Daoy (cell line): ENCODE measurements at regions not wholly inside any gene's neighbourhood (a gene's known extent, or its start where the extent isn't known, plus 50 kb on each side); places are given as distances from the start of the nearest gene placed in this dataset.

Source experiments
- DNase-seq: peaks from one replicate; pipeline ENCODE4 v3.0.0-alpha.2; 2015; ENCODE audit warnings: low read depth

DNA sequence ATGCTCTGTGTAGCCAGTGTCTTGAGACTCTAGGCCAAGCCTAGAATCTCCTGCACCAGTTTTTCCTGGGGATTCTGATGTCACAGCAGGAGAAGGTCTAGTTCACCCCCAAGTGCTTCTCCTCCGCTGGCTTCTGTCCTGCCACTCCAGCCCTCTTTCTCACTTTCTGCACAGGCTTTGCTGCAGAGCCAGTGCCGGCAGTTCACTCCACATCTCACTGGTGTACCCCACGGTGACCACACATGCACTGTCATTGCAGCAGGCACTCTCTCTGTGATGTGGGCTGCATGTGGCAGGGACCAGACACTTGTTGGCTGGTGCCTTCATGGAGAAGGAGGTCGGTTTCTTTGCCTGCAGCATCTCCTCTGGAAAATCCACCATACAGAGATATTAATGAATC is 643.8 kb upstream of the GALNTL6 start:
- no peak for DNase-seq

DNA sequence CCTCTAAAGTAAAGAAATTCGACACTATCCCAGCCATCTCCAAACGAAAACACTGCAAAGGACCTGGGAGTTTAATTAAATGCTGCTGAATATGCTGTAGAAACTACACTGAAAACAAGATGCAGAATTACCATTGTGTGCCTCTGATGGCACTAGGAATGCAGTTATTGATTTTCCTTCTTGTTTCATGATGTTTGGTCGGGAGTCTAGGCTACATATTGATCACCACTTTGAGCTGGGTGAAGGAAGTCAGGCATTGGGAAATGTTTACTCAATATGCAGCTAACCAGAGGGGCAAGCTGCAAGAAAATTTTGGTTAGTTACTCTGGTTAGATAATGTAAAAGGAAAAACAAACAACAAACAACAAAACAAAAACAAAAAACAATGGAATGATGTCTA is 650.7 kb upstream of the GALNTL6 start:
- no peak for DNase-seq

DNA sequence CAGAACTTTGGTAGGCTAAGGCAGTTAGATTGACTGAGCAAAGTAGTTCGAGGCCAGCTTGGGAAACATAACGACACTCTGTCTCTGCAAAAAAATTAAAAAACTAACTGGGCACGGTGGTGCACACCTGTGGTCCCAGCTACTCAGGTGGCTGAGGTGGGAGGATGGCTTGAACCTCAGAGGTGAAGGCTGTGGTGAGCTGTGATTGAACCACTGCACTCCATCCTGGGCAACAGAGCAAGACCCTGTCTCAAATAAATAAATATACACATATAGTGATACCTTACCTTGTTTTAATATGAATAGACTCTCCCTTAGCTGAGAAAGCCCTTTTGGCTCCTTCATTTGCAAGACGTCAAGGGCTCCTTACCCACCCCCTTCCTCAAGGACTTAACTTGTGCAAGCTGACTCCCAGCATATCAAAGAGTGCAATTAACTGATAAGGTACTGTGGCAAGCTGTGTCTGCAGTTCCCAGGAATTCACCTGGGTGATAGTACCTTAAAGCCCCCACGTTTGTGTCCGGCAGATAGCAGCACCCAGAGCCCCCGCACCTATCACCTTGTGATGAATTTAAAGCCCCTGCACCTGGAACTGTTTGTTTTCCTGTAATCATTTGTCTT is 655.6 kb upstream of the GALNTL6 start:
- no peak for DNase-seq

DNA sequence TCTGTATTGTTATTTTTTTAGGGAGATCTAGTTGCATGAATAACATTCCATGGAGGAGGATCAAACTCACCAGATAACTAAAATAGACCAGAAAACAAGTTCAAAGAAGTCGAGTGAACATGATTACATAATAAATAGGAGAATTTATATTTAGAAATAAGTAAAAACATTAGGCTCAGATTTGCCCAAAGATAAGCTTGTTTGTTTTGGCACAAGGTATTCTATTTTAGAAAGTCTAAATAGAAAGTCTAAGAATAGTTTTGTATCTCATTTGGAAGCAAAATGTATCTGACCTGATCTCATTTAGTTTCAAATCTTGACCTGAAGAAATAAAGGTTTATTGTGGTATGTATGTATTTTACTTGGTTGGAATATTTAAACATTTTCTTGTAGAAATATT is 670.6 kb upstream of the GALNTL6 start:
- no peak for DNase-seq

DNA sequence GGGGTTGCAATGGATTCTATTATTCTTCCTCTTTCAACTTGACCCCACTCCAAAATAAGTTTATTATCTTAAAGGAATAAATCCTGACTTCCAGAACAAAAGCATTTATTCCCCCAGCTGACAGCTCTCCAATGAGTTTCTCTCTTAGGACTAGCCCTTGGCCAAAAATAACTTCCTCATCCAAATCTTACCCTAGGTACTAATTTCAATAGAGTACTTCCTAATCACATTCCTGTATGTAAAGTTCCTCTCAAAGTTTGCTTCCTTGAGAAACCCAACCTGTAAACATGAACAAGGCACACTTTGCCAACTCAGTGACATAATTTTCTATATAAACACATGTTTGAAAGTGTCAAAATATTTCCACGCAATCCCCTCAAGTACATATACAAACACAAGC is 671.2 kb upstream of the GALNTL6 start:
- no peak for DNase-seq

DNA sequence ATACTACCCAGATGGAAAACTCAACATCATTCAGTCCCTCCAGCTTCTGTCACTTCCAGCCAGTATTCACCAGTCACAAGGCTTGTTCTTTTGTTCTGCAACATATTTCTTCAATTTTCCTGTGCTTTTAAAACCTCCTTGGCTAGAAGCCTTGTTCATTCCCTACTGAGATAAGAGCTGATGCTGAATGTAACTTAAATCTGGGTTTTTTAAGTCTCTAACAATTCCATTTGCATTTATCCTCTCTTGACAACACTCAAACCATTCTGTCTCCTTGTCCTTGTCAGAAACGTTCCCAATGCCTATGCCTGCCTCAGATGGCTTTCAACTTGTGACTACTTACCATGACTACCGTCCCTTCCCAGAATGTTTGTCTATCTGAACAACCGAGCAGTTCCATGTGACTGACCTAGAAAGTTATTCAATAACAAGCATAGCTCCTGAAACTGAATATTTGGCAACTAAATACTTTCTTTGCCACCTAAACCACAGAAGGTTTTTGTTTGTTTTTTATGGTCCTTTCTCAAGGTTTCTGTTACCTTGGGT is 682.9 kb upstream of the GALNTL6 start:
- DNase-seq = no peak

DNA sequence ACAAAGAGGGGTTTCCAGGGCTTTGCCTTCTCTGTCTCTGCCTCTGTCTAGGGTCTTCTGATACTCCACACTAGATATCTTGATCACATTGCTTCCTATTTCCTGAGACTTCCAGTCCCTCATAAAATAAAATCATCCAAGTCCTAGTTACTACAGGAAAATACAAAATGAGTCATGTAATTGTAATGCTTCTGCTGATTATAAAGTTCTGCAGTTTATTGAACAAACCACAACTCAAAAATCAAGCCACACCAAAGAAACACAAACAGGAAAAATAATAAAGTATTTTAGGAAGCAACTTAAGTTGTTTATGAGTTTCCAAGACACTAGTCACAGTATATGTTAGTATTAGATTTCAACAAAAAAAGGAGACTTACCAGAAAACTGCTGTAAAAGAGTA is 695.1 kb upstream of the GALNTL6 start:
- DNase-seq = no peak

DNA sequence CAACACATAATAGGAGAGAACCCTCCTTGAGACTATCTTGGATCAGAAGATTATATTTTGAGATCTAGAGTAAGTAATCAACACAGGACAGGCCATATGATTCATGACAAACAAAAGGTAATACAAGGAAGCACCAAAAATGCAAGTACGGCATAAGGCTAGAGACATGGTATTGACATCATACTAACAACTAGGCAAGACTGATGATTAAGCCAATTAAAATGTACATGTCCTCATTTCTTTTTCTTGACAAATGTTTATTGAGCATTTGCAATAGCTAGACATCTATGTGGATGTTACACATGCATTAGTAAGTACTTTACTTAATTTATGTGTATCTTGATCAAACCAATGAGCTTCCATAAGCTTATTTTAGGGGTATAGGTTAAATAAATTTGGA is 695.7 kb upstream of the GALNTL6 start:
- DNase-seq = no peak

DNA sequence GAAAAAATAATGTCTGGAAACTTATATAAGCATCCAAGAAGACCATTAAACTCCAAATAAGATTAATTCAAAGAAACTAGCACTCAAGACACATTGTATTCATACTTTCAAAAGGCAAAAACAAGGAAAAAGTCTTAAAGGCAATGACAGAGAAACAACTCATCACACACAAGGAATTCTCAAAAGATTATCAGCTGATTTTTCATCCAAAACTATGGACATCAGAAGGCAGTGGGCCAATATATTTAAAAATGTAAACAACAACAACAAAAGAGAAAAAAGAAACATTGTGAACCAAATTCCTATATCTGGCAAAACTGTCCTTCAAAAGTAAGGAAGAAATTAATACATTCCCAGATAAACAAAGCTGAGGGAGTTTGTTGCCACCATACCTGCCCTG is 711.4 kb upstream of the GALNTL6 start:
- no peak for DNase-seq

DNA sequence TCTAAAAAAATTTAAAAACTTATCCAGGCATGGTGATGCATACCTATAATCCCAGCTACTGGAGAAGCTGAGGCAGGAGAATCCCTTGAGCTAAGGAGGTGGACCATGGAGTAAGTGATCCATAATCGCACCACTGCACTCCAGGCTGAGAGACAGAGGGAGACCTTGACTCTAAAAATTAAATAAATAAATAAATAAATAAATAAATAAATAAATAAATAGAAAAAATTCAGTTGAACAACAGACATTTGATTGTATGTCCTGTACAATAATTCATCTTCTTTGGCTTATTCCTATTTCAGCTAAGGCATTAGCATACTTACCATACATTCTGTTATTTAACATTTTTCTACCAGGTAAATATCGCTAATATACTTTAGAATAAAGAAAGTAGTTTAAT is 726.1 kb upstream of the GALNTL6 start:
- DNase-seq = no peak

DNA sequence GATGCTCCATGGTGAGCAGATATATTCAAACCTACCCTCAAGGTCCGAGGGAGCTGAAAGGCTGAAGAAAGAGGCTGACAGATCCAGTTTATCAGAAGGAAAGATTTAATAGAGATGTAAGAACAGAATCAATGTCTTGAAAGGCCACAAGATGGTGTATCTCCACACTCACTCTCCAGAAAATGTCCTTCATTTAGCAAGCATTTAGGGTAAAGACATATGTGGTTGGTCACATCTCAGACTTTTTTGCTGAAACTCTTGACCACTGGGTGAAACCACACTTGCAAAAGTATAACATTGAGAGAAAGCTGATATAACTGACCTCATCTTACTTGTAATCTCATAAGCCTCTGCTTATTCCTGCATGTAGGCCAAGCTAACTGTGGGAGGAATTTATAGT is 745.8 kb upstream of the GALNTL6 start:
- DNase-seq = no peak

DNA sequence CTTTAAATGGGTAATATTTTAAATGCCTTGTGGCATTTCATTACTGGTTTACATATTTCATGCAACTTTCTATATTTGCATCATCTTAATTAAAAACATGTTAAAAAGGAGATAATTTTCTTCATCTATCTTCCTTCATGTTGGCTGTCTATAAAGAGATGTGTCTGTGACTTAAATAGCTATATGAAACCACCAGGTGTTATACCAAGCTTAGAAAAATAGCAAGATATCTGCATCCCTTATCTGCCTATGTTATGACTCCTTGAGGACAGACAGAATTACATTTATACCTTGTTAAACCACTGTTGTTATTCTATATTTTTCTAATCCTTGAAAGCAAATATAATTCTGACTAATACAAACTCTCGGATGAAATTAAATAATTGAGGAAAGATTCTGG is 763.8 kb upstream of the GALNTL6 start:
- no peak for DNase-seq

DNA sequence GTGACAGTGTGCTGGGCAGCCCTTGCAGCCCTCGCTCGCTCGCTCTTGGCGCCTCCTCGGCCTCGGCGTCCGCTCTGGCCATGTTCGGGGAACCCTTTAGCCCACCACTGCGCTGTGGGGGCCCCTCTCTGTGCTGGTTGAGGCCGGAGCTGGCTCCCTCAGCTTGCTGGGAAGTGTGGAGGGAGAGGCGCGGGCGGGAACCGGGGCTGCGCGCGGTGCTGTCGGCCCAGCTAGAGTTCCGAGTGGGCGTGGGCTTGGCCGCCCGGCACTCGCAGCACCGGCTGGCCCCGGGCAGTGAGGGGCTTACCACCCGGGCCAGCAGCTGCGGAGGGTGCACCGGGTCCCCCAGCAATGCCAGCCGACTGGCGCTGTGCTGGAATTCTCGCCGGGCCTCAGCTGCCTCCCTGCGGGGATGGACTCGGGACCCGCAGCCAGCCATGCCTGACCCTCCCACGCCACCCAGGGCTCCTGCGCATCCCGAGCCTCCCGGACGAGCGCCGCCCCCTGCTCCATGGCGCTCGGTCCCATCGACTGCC is 770.1 kb upstream of the GALNTL6 start:
- no peak for DNase-seq

DNA sequence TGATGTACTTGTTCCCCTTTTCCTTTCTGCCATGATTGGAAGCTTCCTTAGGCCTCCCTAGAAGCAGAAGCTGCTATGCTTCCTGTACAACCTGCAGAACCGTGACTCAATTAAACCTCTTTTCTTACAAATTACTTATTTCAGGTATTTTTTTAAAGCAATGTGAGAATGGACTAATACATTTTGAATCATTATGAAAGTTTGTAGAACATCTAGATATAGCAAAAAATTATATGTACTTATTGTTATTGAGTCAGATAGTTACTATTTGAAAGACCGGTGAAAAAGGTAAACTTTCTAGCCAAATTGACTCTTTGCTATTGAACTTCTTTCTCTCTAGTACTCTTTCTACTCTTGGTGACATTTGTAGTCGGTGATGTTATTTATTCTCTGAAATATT is 777.3 kb upstream of the GALNTL6 start:
- no peak for DNase-seq

DNA sequence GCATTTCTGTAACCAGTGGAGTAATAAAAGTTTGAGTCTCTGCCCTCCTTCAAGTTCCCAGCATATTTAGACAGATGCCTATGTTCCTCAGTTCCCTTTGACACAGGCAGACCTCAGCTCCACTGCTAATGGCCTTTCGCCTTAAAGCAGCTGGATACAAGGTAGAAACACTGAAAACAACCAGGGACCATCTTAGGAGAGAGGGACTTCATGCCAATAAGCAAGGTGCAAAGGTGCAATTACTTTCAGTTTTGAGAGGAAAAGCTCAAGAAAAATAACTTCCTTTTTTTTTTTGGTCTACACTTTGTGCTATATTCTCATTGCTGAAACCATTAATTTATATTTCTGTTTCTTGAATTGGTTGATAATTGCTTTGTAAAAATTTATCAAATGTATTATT is 781.9 kb upstream of the GALNTL6 start:
- no peak for DNase-seq

DNA sequence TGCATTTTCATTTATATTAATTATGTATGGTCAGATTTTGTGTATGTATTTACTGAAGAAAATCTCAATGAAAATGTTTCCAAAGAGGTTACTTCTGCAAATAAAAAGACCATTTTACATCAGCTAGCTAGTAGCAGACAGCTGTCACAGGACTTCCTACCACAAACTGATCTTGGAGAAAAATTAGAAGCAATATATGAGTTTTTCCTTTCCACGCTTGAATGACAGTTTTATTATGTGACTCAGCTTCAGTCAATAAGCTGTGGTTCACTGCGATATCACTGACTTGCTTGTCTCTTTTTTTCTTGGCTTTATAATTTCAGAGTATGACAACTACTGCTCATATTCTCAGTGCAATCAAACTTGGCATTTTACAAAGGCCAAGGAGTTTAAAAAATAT is 787.4 kb upstream of the GALNTL6 start:
- no peak for DNase-seq

DNA sequence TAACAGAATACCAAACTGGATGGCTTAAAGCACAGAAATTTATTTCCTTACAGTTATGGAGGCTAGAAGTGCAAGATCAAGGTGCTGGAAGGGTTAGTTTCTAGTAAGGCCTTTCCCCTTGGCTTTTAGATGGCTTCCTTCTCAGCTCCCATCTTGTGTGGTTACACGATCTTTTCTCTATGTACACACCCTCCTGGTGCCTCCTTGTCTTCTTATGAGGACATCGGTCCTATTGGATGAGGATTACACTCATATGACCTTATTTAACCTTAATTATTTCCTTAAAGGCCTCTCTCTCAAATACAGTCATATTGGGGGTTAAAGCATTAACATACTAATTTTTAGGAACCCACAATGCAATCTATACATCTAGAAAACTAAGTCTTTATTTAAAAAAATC is 787.9 kb upstream of the GALNTL6 start:
- no peak for DNase-seq

DNA sequence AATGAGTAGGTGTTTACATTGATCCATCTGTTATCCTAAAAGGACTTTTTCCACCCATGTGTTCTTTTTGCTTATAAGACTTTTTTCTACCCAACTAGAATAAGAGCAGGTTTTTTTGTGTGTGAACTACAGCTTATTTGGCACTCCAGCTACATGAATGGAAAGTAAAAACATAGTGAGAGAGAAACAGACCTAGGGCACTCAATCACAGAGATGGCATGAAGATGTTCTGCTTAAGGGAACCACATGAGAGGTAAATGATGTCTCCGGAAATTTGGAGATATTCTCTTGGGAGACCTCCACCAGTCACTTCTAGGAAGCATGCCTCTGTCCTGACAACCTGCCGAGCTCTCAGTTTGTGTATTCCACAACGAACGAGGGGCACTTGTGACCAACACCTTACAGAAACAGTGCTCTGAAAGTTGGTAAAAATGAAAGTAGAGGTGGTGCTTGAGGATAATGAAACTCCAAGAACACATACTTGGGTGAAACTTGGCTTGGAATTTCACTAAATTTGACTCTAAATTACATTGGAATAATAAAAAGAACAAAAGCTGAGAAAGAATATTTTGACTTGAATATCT is 788.4 kb upstream of the GALNTL6 start:
- DNase-seq = no peak

DNA sequence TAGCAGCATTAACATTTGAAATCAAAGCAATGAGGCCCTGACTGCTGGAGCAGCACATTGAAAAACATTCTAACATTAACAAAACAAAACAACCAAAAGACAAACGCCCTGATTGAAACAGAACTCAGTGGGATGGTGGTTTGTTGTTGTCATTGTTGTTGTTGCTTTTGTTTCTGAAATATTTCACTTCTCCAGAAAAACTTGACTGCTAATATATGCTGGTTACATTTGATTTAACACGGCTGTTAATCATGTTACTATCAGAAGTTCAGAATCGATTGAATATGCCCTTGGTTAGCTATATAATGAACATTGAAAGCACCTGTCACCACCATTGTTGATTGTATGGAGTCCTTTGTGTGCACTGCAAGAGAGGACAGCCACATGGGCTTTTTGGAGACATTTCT is 790.4 kb upstream of the GALNTL6 start:
- no peak for DNase-seq

DNA sequence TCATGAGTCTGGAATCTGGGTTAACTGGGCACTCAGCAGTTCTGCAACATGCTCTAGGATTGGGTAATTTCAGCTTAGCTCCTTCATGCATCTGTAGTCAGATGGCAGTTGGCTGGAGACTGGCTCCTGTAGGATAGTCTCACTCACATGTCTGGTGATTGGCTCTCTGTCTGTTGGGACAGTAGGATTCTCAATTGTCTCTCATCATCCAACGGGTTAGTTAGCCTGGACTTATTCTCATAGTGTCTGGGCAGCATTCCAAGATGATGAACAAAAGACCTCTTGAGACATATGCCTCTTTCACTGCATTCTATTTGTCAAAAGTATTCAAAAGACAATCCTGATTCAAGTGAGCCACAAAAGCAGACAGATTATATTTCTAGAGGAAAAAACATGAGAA is 795.6 kb upstream of the GALNTL6 start:
- no peak for DNase-seq

DNA sequence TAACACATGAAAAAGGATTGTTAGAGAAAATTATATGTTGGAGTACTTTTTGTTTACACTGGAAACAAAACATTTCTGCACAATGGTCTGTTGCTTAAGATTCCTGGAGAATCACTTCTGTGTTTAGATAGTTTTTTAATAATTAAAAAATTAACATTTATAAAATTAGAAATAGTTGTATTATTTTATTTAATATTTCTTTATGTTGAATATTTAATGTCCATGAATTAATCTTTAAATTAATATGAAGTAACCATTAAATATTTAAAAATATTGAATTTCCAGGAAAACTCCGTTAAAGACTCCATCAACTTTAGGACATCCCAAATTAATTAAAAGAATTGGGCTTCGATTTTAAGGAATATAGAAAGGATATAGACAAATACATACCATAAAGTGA is 797.1 kb upstream of the GALNTL6 start:
- no peak for DNase-seq

DNA sequence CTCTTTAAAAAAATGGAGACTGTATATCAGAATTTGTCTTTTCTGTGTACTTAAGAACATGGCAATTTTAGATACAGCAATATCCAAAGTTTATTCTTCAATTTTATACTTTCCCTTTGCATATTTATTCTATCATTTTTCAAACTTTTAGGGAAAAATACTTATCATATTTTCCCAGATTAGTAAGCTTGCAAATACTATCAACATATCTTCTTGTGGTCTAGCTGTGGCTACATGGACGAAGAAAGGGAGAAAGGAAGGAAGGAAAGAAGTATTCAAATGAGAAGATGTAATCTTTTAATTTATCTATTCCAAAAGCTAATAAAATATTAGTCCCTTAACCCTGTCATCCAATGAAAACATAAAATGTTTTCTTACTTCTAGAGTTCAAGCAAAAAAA is 797.8 kb upstream of the GALNTL6 start:
- DNase-seq = no peak

DNA sequence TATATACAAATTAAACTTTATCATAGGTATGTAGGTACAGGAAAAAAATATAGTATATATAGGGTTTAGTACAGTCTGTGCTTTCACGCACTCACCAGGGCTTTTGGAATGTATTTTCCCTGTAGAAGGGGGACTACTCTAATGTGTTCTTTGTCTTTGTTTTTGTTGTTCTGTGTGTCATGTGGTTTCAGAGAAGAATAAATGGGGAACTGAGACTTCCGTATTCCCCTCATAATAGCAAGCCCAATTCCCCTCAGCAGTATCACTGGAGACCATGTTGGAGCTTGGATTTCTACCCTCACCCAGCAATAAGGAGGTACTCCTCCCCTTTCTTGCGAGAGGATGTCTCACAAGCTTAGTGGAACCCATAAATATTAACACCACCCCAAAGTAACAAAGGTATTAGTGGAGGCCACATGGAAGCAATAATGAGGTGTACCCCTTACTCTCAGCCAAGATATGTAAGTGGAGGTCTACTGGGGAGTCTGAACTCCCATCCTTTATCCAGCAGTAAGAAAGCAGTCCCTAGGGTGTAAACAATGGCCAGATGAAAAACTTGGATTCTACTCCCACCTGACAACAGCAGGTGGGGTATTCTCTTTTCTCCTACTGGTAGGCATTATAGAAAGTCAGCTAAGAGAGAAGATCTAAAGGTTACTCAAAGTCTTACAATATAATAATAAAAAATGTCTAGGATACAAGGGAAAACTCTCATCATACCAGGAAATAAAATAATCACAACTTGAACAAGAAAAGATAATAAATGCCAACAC is 805.4 kb upstream of the GALNTL6 start:
- DNase-seq = no peak
